ENCODE measurements at regions not wholly inside any gene's neighbourhood (a gene's known extent, or its start where the extent isn't known, plus 50 kb on each side); places are given as distances from the start of the nearest gene placed in this dataset.

GRCh38 chr16:82567175-82567574, 59.6 kb upstream of the CDH13 start:
- in situ Hi-C loops (cut with MboI; ENCODE audit: low sequenced_read_pairs) = no loop called here

GRCh38 chr16:82563401-82563800, 63.4 kb upstream of the CDH13 start:
- in situ Hi-C loops (cut with MboI; ENCODE audit: low sequenced_read_pairs) = no loop called here

GRCh38 chr16:82562183-82562683, 64.5 kb upstream of the CDH13 start:
- in situ Hi-C loops (cut with MboI; ENCODE audit: low sequenced_read_pairs) = no loop called here

- in situ Hi-C loops (cut with MboI; ENCODE audit: low sequenced_read_pairs) = no loop called here
Measured at GRCh38 chr16:82560805-82561325, 65.9 kb upstream of the CDH13 start.

- in situ Hi-C loops (cut with MboI; ENCODE audit: low sequenced_read_pairs) = no loop called here
Measured at GRCh38 chr16:82544378-82545160, 82.2 kb upstream of the CDH13 start.

GRCh38 chr16:82542714-82543113, 84.1 kb upstream of the CDH13 start:
- in situ Hi-C loops (cut with MboI; ENCODE audit: low sequenced_read_pairs) = no loop called here

GRCh38 chr16:82541103-82541502, 85.7 kb upstream of the CDH13 start:
- in situ Hi-C loops (cut with MboI; ENCODE audit: low sequenced_read_pairs) = no loop called here

GRCh38 chr16:82535764-82536163, 91.0 kb upstream of the CDH13 start:
- in situ Hi-C loops (cut with MboI; ENCODE audit: low sequenced_read_pairs) = no loop called here

GRCh38 chr16:82535262-82535661, 91.5 kb upstream of the CDH13 start:
- in situ Hi-C loops (cut with MboI; ENCODE audit: low sequenced_read_pairs) = no loop called here

GRCh38 chr16:82533189-82533588, 93.6 kb upstream of the CDH13 start:
- in situ Hi-C loops (cut with MboI; ENCODE audit: low sequenced_read_pairs) = no loop called here

- in situ Hi-C loops (cut with MboI; ENCODE audit: low sequenced_read_pairs) = no loop called here
Measured at GRCh38 chr16:82530883-82531282, 95.9 kb upstream of the CDH13 start.

- in situ Hi-C loops (cut with MboI; ENCODE audit: low sequenced_read_pairs) = no loop called here
Measured at GRCh38 chr16:82527101-82527500, 99.7 kb upstream of the CDH13 start.

- in situ Hi-C loops (cut with MboI; ENCODE audit: low sequenced_read_pairs) = no loop called here
Measured at GRCh38 chr16:82524976-82525375, 101.8 kb upstream of the CDH13 start.

- in situ Hi-C loops (cut with MboI; ENCODE audit: low sequenced_read_pairs) = no loop called here
Measured at GRCh38 chr16:82523815-82524214, 103.0 kb upstream of the CDH13 start.

GRCh38 chr16:82522026-82522425, 104.7 kb upstream of the CDH13 start:
- in situ Hi-C loops (cut with MboI; ENCODE audit: low sequenced_read_pairs) = no loop called here

GRCh38 chr16:82518811-82519210, 108.0 kb upstream of the CDH13 start:
- in situ Hi-C loops (cut with MboI; ENCODE audit: low sequenced_read_pairs) = no loop called here

GRCh38 chr16:82514262-82514661, 112.5 kb upstream of the CDH13 start:
- in situ Hi-C loops (cut with MboI; ENCODE audit: low sequenced_read_pairs) = no loop called here

- in situ Hi-C loops (cut with MboI; ENCODE audit: low sequenced_read_pairs) = no loop called here
Measured at GRCh38 chr16:82510789-82511305, 115.9 kb upstream of the CDH13 start.

- in situ Hi-C loops (cut with MboI; ENCODE audit: low sequenced_read_pairs) = no loop called here
Measured at GRCh38 chr16:82509691-82510430, 116.9 kb upstream of the CDH13 start.

GRCh38 chr16:82506692-82507670, 119.8 kb upstream of the CDH13 start:
- in situ Hi-C loops (cut with MboI; ENCODE audit: low sequenced_read_pairs) = no loop called here

All from HL-60/S4 treated with retinoic acid at 250 ng/mL for 4 days and 3 days (cell line).